Fibroblast of mammary gland (primary cell): ENCODE measurements at regions not wholly inside any gene's neighbourhood (a gene's known extent, or its start where the extent isn't known, plus 50 kb on each side); places are given as distances from the start of the nearest gene placed in this dataset.

Experiments
- DNase-seq: peaks from one replicate; pipeline ENCODE4 v3.0.0-alpha.2; 2010; ENCODE audit warnings: low read depth
- H3K4me3 ChIP-seq: 2 replicates; pipeline ENCODE4 v1.5.1; 2011; ENCODE audit warnings: low read depth, mild to moderate bottlenecking, low read length, moderate library complexity; ENCODE audit not compliant: control insufficient read depth
- CTCF ChIP-seq: conservative IDR thresholded peaks from 2 replicates; pipeline ENCODE4 v1.5.1; 2011; ENCODE audit warnings: low read depth, low read length, inconsistent platforms; ENCODE audit not compliant: control insufficient read depth, insufficient read depth

DNA sequence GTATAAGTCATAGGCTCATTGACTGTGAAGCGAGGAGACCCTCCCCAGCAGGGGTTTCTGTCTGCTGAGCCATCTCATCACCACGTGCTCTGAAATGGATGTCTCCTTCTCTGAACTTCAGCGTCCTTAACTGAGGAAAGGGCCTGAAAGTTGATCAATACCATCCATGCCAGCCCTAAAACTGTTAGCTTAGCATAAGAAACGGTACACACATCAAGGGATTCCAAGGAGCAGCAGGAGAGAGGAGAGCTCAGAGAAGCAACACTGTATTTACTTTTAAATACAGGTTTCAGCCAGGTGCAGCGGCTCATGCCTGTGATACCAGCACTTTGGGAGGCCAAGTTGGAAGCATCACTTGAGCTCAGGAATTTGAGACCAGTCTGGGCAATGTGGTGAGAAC is 248.9 kb upstream of the TNRC6C start:
- DNase-seq, result no peak
- no peak for TF ChIP-seq CTCF
- no peak overlapping the region for H3K4me3 ChIP-seq

DNA sequence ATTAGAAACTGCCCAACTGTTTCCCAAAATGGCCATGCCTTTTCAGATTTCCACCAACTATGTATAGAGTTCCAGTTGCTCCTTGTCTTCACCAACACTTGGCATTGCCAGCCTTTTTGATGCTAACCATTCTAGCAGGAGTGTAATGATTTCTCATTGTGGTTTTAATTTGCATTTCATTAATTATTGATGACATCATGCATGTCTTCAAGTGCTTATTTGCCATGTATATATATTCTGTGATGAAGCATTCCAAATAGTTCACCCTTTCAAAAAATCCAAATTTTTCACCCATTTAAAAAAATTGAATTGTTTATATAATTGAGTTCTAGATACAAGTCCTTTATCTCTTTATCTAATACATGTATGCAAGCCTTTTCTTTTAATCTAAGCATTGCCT is 245.9 kb upstream of the TNRC6C start:
- TF ChIP-seq CTCF, result no peak
- no peak overlapping the region for H3K4me3 ChIP-seq
- DNase-seq, result no peak

DNA sequence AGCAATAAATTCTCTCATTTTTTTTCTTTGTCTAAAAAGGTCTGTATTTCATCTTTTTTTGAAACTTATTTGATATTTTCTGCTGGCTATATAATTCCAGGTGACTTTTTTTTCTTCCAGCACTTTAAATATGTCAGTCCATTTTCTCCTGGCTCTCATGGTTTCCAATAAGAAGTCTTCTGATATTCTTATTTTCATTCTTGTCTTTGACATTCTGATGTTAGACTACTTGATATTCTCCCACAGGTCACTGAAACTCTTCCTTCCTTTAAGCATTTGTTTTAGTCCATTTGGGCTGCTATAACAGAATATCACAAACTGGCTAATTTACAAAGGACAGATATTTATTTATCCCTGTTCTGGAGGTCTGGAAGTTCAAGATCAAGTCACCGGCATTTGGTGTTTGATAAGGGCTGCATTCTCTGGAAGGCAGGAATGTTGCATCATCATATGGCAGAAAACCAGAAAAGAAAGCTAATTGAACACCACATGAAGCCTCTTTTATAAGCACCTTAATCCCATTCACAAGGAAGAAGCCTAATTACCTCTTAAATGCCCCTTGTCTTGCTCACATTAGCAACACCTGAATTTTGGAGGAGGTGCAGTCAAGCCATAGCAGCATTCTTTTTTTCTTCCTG is 242.1 kb upstream of the TNRC6C start:
- TF ChIP-seq CTCF, result no peak
- H3K4me3 ChIP-seq, result no peak overlapping the region
- DNase-seq, result peak; percentile 6

- no peak for DNase-seq
- TF ChIP-seq CTCF, result no peak
- H3K4me3 ChIP-seq, result no peak overlapping the region
Observed at GRCh38 chr17:77717941-77718668, 240.4 kb upstream of the TNRC6C start.

GRCh38 chr17:77718669-77718961 is 239.9 kb upstream of the TNRC6C start:
- DNase-seq, result no peak
- no peak overlapping the region for H3K4me3 ChIP-seq
- TF ChIP-seq CTCF, result no peak

GRCh38 chr17:77719806-77720205 is 238.7 kb upstream of the TNRC6C start:
- DNase-seq, result no peak
- no peak overlapping the region for H3K4me3 ChIP-seq
- TF ChIP-seq CTCF, result no peak
